ENCODE measurements at regions not wholly inside any gene's neighbourhood (a gene's known extent, or its start where the extent isn't known, plus 50 kb on each side); places are given as distances from the start of the nearest gene placed in this dataset.

- ChIA-PET CTCF (interaction anchor here (0.6 kb wide), 1 partner anchor 10 kb away, joined by 3 read pairs; no protein-coding TSS in a partner anchor), POLR2A (no interaction called here)
- H3K4me2 ChIP-seq: peak overlapping the region; percentile 83
- TF ChIP-seq MAFK (IDR thresholded peaks at IDR 0.05; ENCODE audit: partially characterized antibody) (no peak), USF2 (IDR thresholded peaks at IDR 0.05) (peak; percentile 61; the same call in 1 of the 2 replicates), MAX (IDR thresholded peaks at IDR 0.05) (peak; percentile 69), HES2 (IDR thresholded peaks at IDR 0.05) (no peak), CEBPB (IDR thresholded peaks at IDR 0.05) (peak in 1 of 2 experiments; percentile 40; a peak in 1 of 4 replicates), SREBF2 (IDR thresholded peaks at IDR 0.05) (peak; percentile 42; the same call in 1 of the 2 replicates)
- no peaks in the 10 kb centered on the region for H3K9me3 ChIP-seq
- peaks cover 5% of the 10 kb centered on the region; the same call in 1 of the 3 replicates for H3K4me1 ChIP-seq
- under 1% methylated on average over 11 of the region's 11 CpGs for WGBS (ENCODE audit: missing lambda C conversion rate)
- peak in 1 of 2 experiments; percentile 85 for DNase-seq (ENCODE audit: low read depth in 1 of 2, low spot score in 1 of 2)
- H3K4me3 ChIP-seq: peak overlapping the region; percentile 56; the same call in 2 of the 3 replicates
- no peak for FAIRE-seq
- peak; percentile 85 to 90 for ATAC-seq
- no peak overlapping the region for H3K27ac ChIP-seq
Observed at GRCh38 chr6:28719275-28719940, 193.7 kb downstream of the GPX5 start.

GRCh38 chr6:28720357-28721231, 194.9 kb downstream of the GPX5 start:
- H3K9me3 ChIP-seq: no peaks in the 10 kb centered on the region
- peak overlapping the region; percentile 56 for H3K4me3 ChIP-seq
- peak overlapping the region; percentile 83 for H3K4me2 ChIP-seq
- ATAC-seq (peak; percentile 41 to 56; a peak in 5 of 6 replicates), DNase-seq (ENCODE audit: low read depth in 1 of 2, low spot score in 1 of 2) (peak in 1 of 2 experiments; percentile 33), FAIRE-seq (no peak)
- H3K27ac ChIP-seq: peak overlapping the region in 1 of 2 experiments; percentile 59; a peak in 1 of 6 replicates
- ChIA-PET CTCF (no interaction called here), POLR2A (interaction anchor here (1.1 to 1.2 kb wide), 2 partner anchors 10 to 90 kb away, joined by 3 to 4 read pairs; no protein-coding TSS in a partner anchor)
- TF ChIP-seq HOXA7 (CRISPR knock-in tag; IDR thresholded peaks at IDR 0.05) (peak; percentile 87; the same call in 1 of the 2 replicates), JUN (IDR thresholded peaks at IDR 0.05) (0 out of 5 replicates have a peak, but pooled peaks of 1 of the 2 experiments have one; percentile 24), MAX (IDR thresholded peaks at IDR 0.05) (no peak), RARB (CRISPR knock-in tag; IDR thresholded peaks at IDR 0.05) (peak; percentile 74; the same call in 1 of the 2 replicates), TFCP2L1 (CRISPR knock-in tag; IDR thresholded peaks at IDR 0.05) (peak; percentile 95), CBX2 (IDR thresholded peaks at IDR 0.05; ENCODE audit: borderline replicate concordance, low read depth) (no peak), POLR2A (IDR thresholded peaks at IDR 0.05; ENCODE audit: low read length) (peak; percentile 28; the same call in 1 of the 2 replicates), FOSB (CRISPR knock-in tag; IDR thresholded peaks at IDR 0.05) (peak; percentile 83), TP53 (CRISPR knock-in tag; IDR thresholded peaks at IDR 0.05) (peak; percentile 85; the same call in 1 of the 2 replicates)
- peaks cover 5% of the 10 kb centered on the region; the same call in 1 of the 3 replicates for H3K4me1 ChIP-seq
- WGBS (ENCODE audit: missing lambda C conversion rate): 12% methylated on average over 15 of the region's 26 CpGs

GRCh38 chr6:28721372-28721771, 195.7 kb downstream of the GPX5 start:
- Histone ChIP-seq H3K4me2 (no peak overlapping the region; the same call in 2 of the 3 replicates), H3K27ac (no peak overlapping the region), H3K4me1 (peaks cover 5% of the 10 kb centered on the region; the same call in 1 of the 3 replicates), H3K4me3 (no peak overlapping the region), H3K9me3 (no peaks in the 10 kb centered on the region)
- no peak for ATAC-seq
- CTCF ChIA-PET: no interaction called here
- POLR2A ChIA-PET: interaction anchor here (1.1 to 1.2 kb wide), 2 partner anchors 11 to 90 kb away, joined by 3 to 4 read pairs; no protein-coding TSS in a partner anchor
- DNase-seq (ENCODE audit: low read depth in 1 of 2, low spot score in 1 of 2): no peak
- no peak for FAIRE-seq
- 88% methylated on average over 2 of the region's 2 CpGs for WGBS (ENCODE audit: missing lambda C conversion rate)
- TF ChIP-seq CHD4 (IDR thresholded peaks at IDR 0.05; ENCODE audit: borderline replicate concordance) (no peak), MYC (IDR thresholded peaks at IDR 0.05; ENCODE audit: borderline replicate concordance, low read length) (no peak), ATOH8 (CRISPR knock-in tag; IDR thresholded peaks at IDR 0.05; ENCODE audit: low read depth) (no peak), HDAC2 (IDR thresholded peaks at IDR 0.05) (no peak)

Measured in A549 (cell line).